ENCODE measurements at regions not wholly inside any gene's neighbourhood (a gene's known extent, or its start where the extent isn't known, plus 50 kb on each side); places are given as distances from the start of the nearest gene placed in this dataset.

- TF ChIP-seq CTCF (IDR thresholded peaks at IDR 0.05; ENCODE audit: insufficient read depth, low read depth, low read length) (no peak), EZH2 (IDR thresholded peaks at IDR 0.05; ENCODE audit: insufficient read depth, low read length) (no peak)
These were observed 241.3 kb upstream of the SFRP2 start for GRCh38 chr4:154030152-154030551.
